ENCODE measurements at regions not wholly inside any gene's neighbourhood (a gene's known extent, or its start where the extent isn't known, plus 50 kb on each side); places are given as distances from the start of the nearest gene placed in this dataset.

DNA sequence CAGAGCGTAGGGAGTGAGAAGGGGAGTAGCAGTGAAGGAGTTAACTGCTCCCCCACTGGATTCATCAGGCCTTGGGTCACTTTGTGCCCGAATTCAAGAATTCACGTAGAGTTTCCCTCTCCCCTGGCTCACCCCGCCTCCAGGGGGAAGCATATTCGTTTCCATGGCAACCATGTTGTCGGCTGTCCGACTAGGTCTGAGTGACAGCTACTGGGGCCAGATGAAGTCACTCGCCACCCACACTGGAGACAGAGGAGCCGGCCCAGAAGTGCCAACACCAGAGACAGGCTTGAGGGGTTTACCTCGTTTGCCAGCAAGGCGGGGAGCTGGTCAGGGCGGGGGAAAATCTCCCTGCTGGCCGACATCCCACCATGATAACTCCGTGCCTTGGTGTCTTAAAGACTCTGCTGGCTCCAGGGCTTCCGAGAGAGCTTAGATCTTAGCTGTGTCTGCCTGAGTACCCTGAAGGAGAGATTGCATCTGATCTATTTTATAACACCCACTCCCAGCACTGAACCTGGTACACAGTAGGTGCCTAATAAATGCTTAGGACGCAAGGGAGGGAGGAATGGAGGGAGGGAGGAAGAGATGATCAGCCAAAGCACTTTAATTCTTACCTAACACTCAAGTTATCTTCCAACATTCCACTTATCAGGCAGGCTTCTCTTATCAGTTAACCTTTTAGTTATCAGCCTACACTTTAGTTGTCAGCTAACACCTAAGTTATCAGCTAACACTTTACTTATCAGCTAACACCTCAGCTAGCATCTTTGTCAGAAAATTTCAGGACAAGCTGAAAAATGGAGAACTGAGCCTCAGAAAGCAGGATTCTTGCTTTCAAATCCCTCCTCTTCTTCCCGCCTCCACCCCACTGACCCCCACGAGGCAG lies 57.2 kb upstream of the ZNRF4 start (continued):
- TF ChIP-seq, protein P1, sequence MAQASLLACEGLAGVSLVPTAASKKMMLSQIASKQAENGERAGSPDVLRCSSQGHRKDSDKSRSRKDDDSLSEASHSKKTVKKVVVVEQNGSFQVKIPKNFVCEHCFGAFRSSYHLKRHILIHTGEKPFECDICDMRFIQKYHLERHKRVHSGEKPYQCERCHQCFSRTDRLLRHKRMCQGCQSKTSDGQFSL (CRISPR knock-in tag; IDR thresholded peaks at IDR 0.05) = peak; percentile 67; the same call in 1 of the 2 replicates
- TF ChIP-seq, protein P1 (tag; IDR thresholded peaks at IDR 0.05) = no peak
- 0 out of 2 replicates have a peak, but pooled peaks have one; percentile 11 for TF ChIP-seq EGR1 (conservative IDR thresholded peaks at IDR 0.05)
- TF ChIP-seq ETS2 (tag; IDR thresholded peaks at IDR 0.05; ENCODE audit: borderline replicate concordance, poor library complexity, severe bottlenecking) = no peak
- no peak for TF ChIP-seq SMARCB1 (IDR thresholded peaks at IDR 0.05; ENCODE audit: insufficient read length, low read depth)
- TF ChIP-seq, protein P2, sequence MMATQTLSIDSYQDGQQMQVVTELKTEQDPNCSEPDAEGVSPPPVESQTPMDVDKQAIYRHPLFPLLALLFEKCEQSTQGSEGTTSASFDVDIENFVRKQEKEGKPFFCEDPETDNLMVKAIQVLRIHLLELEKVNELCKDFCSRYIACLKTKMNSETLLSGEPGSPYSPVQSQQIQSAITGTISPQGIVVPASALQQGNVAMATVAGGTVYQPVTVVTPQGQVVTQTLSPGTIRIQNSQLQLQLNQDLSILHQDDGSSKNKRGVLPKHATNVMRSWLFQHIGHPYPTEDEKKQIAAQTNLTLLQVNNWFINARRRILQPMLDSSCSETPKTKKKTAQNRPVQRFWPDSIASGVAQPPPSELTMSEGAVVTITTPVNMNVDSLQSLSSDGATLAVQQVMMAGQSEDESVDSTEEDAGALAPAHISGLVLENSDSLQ (IDR thresholded peaks at IDR 0.05) = peak; percentile 95
- no peak for TF ChIP-seq SUPT5H (IDR thresholded peaks at IDR 0.05)
- TF ChIP-seq, protein P3, sequence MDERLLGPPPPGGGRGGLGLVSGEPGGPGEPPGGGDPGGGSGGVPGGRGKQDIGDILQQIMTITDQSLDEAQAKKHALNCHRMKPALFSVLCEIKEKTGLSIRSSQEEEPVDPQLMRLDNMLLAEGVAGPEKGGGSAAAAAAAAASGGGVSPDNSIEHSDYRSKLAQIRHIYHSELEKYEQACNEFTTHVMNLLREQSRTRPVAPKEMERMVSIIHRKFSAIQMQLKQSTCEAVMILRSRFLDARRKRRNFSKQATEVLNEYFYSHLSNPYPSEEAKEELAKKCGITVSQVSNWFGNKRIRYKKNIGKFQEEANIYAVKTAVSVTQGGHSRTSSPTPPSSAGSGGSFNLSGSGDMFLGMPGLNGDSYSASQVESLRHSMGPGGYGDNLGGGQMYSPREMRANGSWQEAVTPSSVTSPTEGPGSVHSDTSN (CRISPR knock-in tag; IDR thresholded peaks at IDR 0.05; ENCODE audit: low read depth) = peak; percentile 60; the same call in 1 of the 2 replicates
- TF ChIP-seq, protein P3 (tag; conservative IDR thresholded peaks at IDR 0.05; ENCODE audit: low read depth) = peak; percentile 72
- TF ChIP-seq TCF7 (IDR thresholded peaks at IDR 0.05; ENCODE audit: borderline replicate concordance) = no peak
- no peak for TF ChIP-seq ZNF212 (CRISPR knock-in tag; IDR thresholded peaks at IDR 0.05)
- no peak for TF ChIP-seq STAT5A (IDR thresholded peaks at IDR 0.05; ENCODE audit: borderline replicate concordance, low read length)
- TF ChIP-seq ARID1B (IDR thresholded peaks at IDR 0.05) = no peak
- TF ChIP-seq, protein P4, sequence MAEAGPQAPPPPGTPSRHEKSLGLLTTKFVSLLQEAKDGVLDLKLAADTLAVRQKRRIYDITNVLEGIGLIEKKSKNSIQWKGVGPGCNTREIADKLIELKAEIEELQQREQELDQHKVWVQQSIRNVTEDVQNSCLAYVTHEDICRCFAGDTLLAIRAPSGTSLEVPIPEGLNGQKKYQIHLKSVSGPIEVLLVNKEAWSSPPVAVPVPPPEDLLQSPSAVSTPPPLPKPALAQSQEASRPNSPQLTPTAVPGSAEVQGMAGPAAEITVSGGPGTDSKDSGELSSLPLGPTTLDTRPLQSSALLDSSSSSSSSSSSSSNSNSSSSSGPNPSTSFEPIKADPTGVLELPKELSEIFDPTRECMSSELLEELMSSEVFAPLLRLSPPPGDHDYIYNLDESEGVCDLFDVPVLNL (CRISPR knock-in tag; IDR thresholded peaks at IDR 0.05; ENCODE audit: low read depth) = no peak
- peak in 1 of 2 experiments; percentile 82; a peak in 2 of 4 replicates for TF ChIP-seq CSDE1 (IDR thresholded peaks at IDR 0.05)

All from K562 (cell line).